H54 (cell line): ENCODE measurements at regions not wholly inside any gene's neighbourhood (a gene's known extent, or its start where the extent isn't known, plus 50 kb on each side); places are given as distances from the start of the nearest gene placed in this dataset.

Source experiments
- DNase-seq: peaks from one replicate; pipeline ENCODE4 v3.0.0; 2011; ENCODE audit warnings: low spot score, mixed read lengths; ENCODE audit not compliant: insufficient read length
- FAIRE-seq: peaks from 3 replicates; lab custom pipeline; 2011; peaks lifted over from hg19 to GRCh38; lab: Jason Lieb, UNC
- POLR2A ChIP-seq: IDR thresholded peaks from 2 replicates; pipeline ENCODE4 v1.6.1; 2011; ENCODE audit warnings: low read depth, mild to moderate bottlenecking, low read length

DNA sequence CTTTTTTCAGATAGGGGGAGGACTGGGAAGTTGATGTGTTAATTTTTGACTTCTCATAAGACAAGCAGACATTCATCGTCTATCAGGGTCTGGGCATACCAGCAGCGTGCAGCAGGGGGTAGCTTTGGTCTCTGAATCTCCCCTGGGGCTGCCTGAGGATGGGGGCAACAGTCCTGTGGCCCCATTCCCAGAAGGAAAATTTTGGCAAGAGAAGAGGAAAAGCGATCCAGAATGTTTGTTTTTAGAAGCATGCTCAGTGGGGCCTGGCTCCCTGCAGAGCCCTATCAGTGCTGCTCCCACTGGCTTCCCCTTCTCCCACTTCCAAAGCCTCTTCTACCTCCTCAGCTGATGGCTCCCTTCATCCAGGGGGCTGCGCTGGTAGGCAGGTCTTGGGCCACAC, 194.8 kb upstream of the IL12B start:
- no peak for TF ChIP-seq POLR2A
- no peak for DNase-seq
- no peak for FAIRE-seq

DNA sequence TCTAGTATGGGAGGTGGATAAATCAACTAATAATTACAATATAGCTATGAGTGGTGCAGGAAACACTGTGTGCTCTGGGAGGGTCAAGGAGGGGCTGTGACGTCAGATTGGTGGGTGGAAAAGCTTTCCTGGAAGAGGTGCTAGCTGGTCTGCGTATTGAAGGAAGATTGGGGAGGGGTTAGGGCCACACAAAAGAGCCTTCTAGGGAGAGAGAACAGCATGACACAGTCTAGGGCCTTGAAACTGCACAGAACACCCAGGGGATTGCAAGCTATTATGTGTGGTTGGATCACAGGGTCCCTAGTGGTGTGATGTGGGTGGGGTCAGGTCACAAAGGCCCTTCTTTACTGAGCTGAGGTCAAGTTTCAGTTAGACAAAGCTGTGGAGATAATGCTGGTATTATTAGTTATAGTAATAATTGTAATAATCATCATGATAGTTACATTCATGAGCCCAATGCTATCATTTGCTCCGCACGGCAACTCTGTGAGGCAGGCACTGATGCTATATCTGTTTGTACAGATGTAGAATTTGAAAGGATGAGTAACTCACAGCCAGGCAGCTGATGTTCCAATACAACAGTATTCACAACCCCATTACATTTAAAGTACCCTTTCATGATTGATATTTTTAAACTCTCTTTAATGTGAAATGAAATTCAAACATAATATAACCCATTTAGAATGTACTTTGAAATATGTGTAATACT, 197.4 kb upstream of the IL12B start:
- DNase-seq (no peak), FAIRE-seq (no peak)
- TF ChIP-seq POLR2A: no peak

GRCh38 chr5:159531554-159532105, 201.3 kb upstream of the IL12B start:
- no peak for DNase-seq
- no peak for FAIRE-seq
- no peak for TF ChIP-seq POLR2A

DNA sequence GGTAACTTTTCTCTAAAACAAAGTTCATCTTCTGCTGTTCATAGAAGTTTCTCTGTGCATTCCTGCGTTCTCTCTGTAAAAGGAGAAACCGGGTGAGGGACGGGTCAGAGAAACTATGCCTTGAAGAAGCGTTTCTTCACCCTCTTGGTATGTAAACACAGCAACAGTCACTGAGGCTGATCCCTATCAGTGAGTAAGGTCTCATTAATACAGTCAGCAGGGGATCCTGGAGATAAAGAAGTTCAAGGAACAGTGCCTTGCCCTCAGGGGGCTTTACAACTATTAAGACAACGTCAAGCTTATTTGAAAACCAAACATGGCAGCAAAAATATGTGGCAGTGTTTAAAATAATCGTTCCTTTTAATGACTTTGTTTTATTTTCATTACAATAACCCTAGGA, 202.9 kb upstream of the IL12B start:
- FAIRE-seq (no peak), DNase-seq (no peak)
- TF ChIP-seq POLR2A: no peak

DNA sequence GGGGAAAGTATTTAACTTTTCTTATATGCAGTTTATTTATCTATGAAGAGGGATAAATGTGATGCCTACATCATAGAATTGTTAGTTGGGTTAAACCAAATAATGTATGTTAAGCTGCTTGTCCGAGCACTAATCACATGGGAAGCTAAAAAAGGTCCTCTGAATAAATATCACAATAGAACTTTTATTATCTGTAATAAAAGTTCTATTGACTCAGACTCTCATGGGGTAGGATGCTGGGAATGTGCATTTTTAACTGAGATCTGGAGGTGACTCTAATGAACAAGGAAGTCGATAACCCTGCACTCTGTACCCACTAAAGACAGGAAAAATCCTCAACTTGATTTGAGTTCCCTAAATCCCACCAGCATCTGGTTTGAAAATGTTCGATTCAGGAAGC, 205.9 kb upstream of the IL12B start:
- DNase-seq (no peak), FAIRE-seq (no peak)
- no peak for TF ChIP-seq POLR2A

DNA sequence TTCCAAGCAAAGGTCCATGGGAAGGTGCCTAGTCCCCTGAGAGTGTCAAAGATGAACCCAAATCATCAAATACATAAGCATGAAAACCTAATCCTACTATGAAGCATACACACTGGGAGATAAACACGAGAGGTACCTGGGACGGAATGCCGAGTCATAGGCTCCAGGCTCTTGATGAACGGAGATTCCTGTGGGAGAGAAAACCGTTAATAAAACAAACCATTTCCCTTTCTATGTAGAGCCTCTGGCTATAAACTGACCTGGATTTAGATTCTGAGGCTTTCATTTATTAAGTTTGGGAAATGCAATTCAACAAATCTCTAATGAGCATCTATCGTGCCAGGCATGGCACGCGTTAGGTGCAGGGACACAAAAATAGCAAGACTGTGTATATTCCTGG, 206.4 kb upstream of the IL12B start:
- DNase-seq: no peak
- FAIRE-seq: no peak
- no peak for TF ChIP-seq POLR2A

GRCh38 chr5:159539678-159540077, 209.4 kb upstream of the IL12B start:
- no peak for TF ChIP-seq POLR2A
- DNase-seq (no peak), FAIRE-seq (no peak)

GRCh38 chr5:159543326-159543725, 213.0 kb upstream of the IL12B start:
- no peak for TF ChIP-seq POLR2A
- FAIRE-seq (no peak), DNase-seq (no peak)

DNA sequence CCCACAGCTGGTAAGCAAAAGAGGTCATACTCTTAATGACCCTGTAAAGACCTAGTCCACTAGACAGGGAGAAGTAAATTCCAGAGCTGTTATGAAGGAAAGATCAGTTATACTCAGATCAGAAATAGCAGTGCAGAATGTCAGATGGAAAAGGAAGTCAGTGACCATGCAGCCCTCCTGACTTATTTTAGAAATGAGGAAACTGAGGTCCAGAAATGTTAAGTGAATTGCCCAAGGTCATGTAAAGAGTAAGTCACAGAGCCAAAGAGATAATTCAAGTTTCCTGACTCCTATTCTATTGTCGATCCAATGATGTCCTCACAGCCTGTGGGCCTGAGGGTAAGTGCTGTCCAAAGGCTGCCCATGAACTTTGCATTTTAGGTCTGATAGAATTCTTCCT, 214.9 kb upstream of the IL12B start:
- FAIRE-seq: no peak
- TF ChIP-seq POLR2A: no peak
- no peak for DNase-seq

GRCh38 chr5:159547466-159548195, 217.3 kb upstream of the IL12B start:
- DNase-seq (no peak), FAIRE-seq (no peak)
- no peak for TF ChIP-seq POLR2A

GRCh38 chr5:159548517-159548916, 218.2 kb upstream of the IL12B start:
- DNase-seq (no peak), FAIRE-seq (no peak)
- TF ChIP-seq POLR2A: no peak

DNA sequence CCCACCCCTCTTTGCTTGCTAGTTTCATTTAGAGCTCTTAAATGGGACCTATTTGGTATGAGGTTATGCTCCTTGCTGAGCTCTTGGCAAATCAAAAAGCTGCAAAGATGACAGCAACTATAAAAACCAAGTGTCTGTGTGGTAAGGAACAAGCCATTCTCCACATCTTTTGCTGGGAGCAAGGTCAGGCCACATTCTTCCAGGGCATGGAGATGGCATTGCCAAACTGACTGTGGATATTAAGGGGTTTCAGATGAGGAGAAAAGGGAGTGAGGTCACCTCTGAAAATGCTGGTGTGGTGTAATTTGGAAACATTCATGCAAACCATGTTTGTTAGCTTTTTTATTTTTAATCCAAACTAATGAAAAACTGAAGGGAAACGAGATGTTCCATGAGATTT, 218.8 kb upstream of the IL12B start:
- FAIRE-seq (no peak), DNase-seq (no peak)
- no peak for TF ChIP-seq POLR2A

DNA sequence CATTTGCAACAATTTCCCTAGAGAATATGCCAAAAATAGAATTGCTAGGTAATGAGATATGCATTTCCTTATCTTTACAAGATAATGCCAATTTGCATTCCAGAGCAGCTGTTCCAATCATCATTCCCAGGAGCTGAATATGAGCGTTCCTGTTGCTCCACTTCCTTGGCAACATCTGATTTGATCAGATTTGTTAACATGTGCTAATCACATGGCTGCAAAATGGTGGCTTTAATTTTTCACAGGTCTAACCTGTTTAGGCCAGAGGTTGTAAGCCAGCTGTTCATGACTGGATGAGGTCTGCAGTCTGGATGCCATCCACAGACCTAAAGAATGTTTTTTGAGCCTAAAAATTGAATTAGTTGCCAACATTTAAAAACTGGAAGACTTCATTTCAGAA, 220.7 kb upstream of the IL12B start:
- no peak for TF ChIP-seq POLR2A
- FAIRE-seq: no peak
- no peak for DNase-seq

DNA sequence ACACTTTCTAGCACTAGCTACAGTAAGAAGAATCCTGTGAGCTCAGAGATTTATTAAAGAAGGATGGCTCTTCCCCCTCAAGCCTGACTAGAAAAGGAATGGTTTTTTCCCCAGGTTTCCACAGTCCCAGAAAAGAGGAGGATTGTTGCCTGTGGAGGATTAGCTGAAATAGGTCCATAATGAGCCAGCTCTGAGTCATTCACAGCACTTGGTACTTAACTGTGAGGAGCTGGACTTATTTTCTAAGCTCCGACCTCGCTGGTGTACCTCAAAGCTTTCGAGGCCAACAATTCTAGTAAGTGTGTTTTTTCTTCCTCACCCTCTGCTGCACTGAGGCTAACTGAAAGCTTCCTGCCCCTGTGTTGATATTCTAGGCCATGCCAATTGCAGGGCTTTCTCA, 222.5 kb upstream of the IL12B start:
- DNase-seq: peak; percentile 15
- FAIRE-seq: peak; percentile 70
- no peak for TF ChIP-seq POLR2A

- FAIRE-seq: no peak
- no peak for TF ChIP-seq POLR2A
Measured at GRCh38 chr5:159553792-159554191, 223.5 kb upstream of the IL12B start.

More at GRCh38 chr5:159553792-159554191, 223.5 kb upstream of the IL12B start:
- no peak for DNase-seq
